Ishikawa (cell line): ENCODE measurements at regions not wholly inside any gene's neighbourhood (a gene's known extent, or its start where the extent isn't known, plus 50 kb on each side); places are given as distances from the start of the nearest gene placed in this dataset.

ENCODE experiments used
- CEBPB ChIP-seq: IDR thresholded peaks from 2 replicates; pipeline ENCODE4 v1.6.1; 2012
- CREB1 ChIP-seq: IDR thresholded peaks from 2 replicates; pipeline ENCODE4 v1.6.1; 2012; ENCODE audit warnings: low read depth
- EGR1 ChIP-seq: IDR thresholded peaks from 2 replicates; pipeline ENCODE4 v1.6.1; 2012
- EP300 ChIP-seq: IDR thresholded peaks from 2 replicates; pipeline ENCODE4 v1.6.1; 2012; ENCODE audit warnings: borderline replicate concordance
- FOXM1 ChIP-seq: IDR thresholded peaks from 2 replicates; pipeline ENCODE4 v1.6.1; 2012; ENCODE audit warnings: low read depth, borderline replicate concordance
- NFIC ChIP-seq: IDR thresholded peaks from 2 replicates; pipeline ENCODE4 v1.6.1; 2012
- RAD21 ChIP-seq: IDR thresholded peaks from 2 replicates; pipeline ENCODE4 v1.6.1; 2012; ENCODE audit warnings: low read depth
- REST ChIP-seq: IDR thresholded peaks from 2 replicates; pipeline ENCODE4 v1.6.1; 2012; ENCODE audit warnings: low read depth, mild to moderate bottlenecking
- TAF1 ChIP-seq: IDR thresholded peaks from 2 replicates; pipeline ENCODE4 v1.6.1; 2012; ENCODE audit warnings: low read depth, mild to moderate bottlenecking
- TCF12 ChIP-seq: IDR thresholded peaks from 2 replicates; pipeline ENCODE4 v1.6.1; 2012; ENCODE audit warnings: low read depth
- TEAD4 ChIP-seq: IDR thresholded peaks from 2 replicates; pipeline ENCODE4 v1.6.1; 2012
- YY1 ChIP-seq: IDR thresholded peaks from 2 replicates; pipeline ENCODE4 v1.6.1; 2012; ENCODE audit warnings: low read depth
- ZBTB7A ChIP-seq: IDR thresholded peaks from 2 replicates; pipeline ENCODE4 v1.6.1; 2012; ENCODE audit warnings: low read depth
- TF ChIP-seq, protein P1 (sequence below): IDR thresholded peaks from 2 replicates; pipeline ENCODE4 v1.6.1; 2012
- TF ChIP-seq, protein P2 (sequence below): IDR thresholded peaks from 2 replicates; pipeline ENCODE4 v1.6.1; 2012

- TF ChIP-seq TEAD4 (no peak), YY1 (no peak), ZBTB7A (no peak), CREB1 (no peak), CEBPB (no peak), RAD21 (no peak), EGR1 (no peak), EP300 (no peak), TCF12 (no peak), TAF1 (no peak)
- TF ChIP-seq, protein P1, sequence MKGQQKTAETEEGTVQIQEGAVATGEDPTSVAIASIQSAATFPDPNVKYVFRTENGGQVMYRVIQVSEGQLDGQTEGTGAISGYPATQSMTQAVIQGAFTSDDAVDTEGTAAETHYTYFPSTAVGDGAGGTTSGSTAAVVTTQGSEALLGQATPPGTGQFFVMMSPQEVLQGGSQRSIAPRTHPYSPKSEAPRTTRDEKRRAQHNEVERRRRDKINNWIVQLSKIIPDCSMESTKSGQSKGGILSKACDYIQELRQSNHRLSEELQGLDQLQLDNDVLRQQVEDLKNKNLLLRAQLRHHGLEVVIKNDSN, result no peak
Measured at GRCh38 chr2:173818285-173818684, 146.9 kb downstream of the SP3 start.

DNA sequence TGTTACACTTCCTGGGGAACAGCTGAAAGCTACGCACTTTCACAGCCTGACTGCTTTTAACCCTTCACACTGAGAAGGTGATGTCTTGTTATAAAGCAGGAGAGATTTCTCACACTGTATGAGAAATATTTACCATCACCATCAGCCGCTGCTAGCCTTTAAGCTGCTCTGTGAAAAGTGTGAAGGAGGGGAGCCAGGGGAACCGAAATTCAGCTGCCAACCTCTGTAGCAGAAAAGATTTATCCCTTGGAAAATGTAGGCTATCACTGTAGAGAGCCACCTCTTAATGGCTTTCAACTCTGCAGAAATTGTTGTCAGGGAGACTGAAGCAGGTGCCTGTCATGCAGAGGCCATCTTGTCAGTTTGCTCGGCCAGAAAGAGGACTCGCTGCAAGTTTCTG, 145.3 kb downstream of the SP3 start:
- TF ChIP-seq TEAD4 (no peak), EP300 (no peak), CREB1 (no peak), TCF12 (no peak), RAD21 (no peak), REST (no peak), NFIC (no peak), TAF1 (no peak), EGR1 (no peak), FOXM1 (no peak), CEBPB (no peak), ZBTB7A (no peak)
- TF ChIP-seq, protein P2, sequence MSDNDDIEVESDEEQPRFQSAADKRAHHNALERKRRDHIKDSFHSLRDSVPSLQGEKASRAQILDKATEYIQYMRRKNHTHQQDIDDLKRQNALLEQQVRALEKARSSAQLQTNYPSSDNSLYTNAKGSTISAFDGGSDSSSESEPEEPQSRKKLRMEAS, result no peak

GRCh38 chr2:173821451-173821850, 143.7 kb downstream of the SP3 start:
- TF ChIP-seq ZBTB7A (no peak), REST (no peak)

DNA sequence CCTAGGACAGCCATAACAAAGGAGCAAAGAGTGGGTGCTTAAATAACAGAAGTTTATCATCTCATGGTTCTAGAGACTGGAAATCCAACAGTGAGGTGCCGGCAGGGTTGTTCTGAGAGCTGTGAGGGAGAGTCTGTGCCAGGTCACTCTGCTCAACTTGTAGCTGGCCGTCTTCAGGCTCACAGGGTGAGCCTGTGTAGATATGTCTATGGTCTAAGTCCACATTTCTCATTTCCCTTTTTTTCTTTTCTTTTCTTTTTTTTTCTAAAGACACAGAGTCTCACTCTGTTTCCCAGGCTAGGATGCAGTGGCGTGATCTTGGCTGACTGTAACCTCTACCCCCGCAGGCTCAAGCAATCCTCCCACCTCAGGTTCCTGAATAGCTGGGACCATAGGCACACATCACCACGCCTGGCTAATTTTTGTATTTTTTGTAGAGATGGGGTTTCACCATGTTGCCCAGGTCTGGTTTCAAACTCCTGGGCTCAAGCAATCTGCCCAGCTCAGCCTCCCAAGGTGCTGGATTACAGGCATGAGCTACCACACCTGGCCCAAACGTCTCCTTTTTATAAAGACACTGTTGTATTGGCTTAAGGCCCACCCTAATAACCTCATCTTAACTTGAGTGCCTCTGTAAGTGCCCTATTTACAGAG, 142.2 kb downstream of the SP3 start:
- TF ChIP-seq YY1, result no peak
- TF ChIP-seq, protein P2, result no peak
- TF ChIP-seq EP300, result no peak
- TF ChIP-seq CEBPB, result no peak
- TF ChIP-seq NFIC, result no peak

DNA sequence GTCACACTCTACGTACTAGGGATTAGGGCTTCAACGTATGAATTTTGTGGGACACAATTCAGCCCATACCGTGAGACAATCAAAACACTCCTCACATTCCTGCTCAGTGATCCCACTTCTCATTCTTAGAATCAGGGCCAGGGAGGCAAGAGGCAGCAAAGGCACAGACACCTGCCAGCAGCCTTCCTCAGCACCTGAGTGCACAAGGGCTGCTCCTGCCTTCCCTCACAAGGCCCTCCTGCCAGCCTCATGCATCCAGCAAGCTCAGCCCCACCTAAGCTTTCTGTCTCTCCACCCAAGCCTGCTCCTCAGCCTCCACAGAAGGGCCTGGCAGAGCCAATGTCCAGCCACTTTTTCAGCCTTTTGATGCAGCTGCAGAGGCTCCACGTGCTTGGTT, 141.6 kb downstream of the SP3 start:
- TF ChIP-seq NFIC, result no peak
- TF ChIP-seq, protein P1, result no peak
- no peak for TF ChIP-seq EGR1
- TF ChIP-seq CEBPB, result no peak
- TF ChIP-seq EP300, result no peak
- no peak for TF ChIP-seq REST
- TF ChIP-seq RAD21, result no peak
- TF ChIP-seq TAF1, result no peak
- TF ChIP-seq TCF12, result no peak
- no peak for TF ChIP-seq ZBTB7A
- TF ChIP-seq, protein P2, result no peak
- TF ChIP-seq YY1, result no peak
- TF ChIP-seq CREB1, result no peak
- TF ChIP-seq TEAD4, result no peak
- no peak for TF ChIP-seq FOXM1
